ENCODE measurements at regions not wholly inside any gene's neighbourhood (a gene's known extent, or its start where the extent isn't known, plus 50 kb on each side); places are given as distances from the start of the nearest gene placed in this dataset.

GRCh38 chr1:70667494-70668170 lies 256.6 kb downstream of the CTH start:
- H3K36me3 ChIP-seq = no peaks in the 10 kb centered on the region
- H3K4me3 ChIP-seq = no peak overlapping the region
- H3K4me1 ChIP-seq = peaks cover 0 to 23% (median 10%) of the 10 kb centered on the region in 4 donors
- no peak for DNase-seq
- H3K27ac ChIP-seq = no peak overlapping the region
- intact Hi-C loops (cut with DNase I) = no loop called here
- no peaks in the 10 kb centered on the region for H3K9me3 ChIP-seq
- no peak for TF ChIP-seq POLR2AphosphoS5 (IDR thresholded peaks at IDR 0.05)
- no peak for TF ChIP-seq POLR2A (IDR thresholded peaks at IDR 0.05)
- no peak for TF ChIP-seq EP300 (IDR thresholded peaks at IDR 0.05)
- no peak for TF ChIP-seq CTCF (IDR thresholded peaks at IDR 0.05)
- H3K27me3 ChIP-seq = no peaks in the 10 kb centered on the region

DNA sequence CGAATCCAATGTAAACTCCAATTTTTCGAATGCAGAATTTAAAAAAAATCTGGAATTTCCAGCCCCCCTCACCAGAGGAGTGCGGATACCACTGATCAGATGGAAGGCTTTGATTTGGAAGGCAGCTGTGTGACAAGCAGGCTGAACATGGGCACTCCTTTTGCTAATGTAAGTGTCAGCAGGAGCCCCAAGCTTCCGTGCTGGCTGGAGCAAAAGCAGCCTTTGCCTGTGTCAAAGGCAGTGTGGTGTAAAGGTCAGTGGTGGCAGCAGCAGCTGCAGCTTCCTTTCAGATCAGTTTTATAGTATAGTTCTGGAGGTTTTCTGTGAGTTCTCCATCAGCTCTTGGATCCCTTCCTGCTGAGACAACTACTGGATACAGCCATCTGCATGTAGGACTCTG lies 259.9 kb downstream of the CTH start:
- Histone ChIP-seq H3K4me3 (no peak overlapping the region), H3K36me3 (no peaks in the 10 kb centered on the region), H3K9me3 (no peaks in the 10 kb centered on the region), H3K27me3 (no peaks in the 10 kb centered on the region), H3K4me1 (peaks cover 0 to 23% (median 11%) of the 10 kb centered on the region in 4 donors), H3K27ac (no peak overlapping the region)
- WGBS, 2 donors = 74 to 86% methylated on average over 4 of the region's 4 CpGs
- intact Hi-C loops (cut with DNase I) = no loop called here
- no peak for DNase-seq
- TF ChIP-seq EP300 (IDR thresholded peaks at IDR 0.05) (no peak), POLR2AphosphoS5 (IDR thresholded peaks at IDR 0.05) (no peak), POLR2A (IDR thresholded peaks at IDR 0.05) (no peak), CTCF (IDR thresholded peaks at IDR 0.05) (no peak)

DNA sequence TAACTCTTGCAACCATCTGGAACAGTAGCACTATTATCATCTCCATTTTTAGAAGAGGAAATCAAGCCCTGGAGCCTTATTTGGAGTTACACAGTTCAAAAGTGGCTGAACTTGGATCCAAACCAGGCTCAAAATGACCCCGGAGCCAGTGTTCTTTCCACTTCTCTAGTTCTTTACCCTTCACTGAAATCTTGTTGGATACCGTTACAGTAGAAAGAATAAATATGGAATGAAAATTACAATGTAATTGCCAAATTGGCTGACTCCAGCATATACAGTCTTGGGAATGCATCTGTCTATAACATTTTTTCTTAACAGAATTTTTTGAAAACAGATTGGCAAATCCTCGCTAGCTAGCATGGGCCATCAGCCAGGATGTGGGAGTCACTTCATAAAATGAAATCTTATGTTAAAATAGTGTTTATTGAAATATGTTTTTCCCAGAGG lies 261.4 kb downstream of the CTH start:
- Histone ChIP-seq H3K9me3 (no peaks in the 10 kb centered on the region), H3K4me1 (peaks cover 0 to 10% (median 8%) of the 10 kb centered on the region in 4 donors), H3K27me3 (no peaks in the 10 kb centered on the region), H3K4me3 (no peak overlapping the region), H3K36me3 (no peaks in the 10 kb centered on the region), H3K27ac (no peak overlapping the region)
- 75 to 79% methylated on average over 3 of the region's 3 CpGs for WGBS, 2 donors
- TF ChIP-seq POLR2A (IDR thresholded peaks at IDR 0.05) = no peak
- TF ChIP-seq EP300 (IDR thresholded peaks at IDR 0.05) = no peak
- TF ChIP-seq POLR2AphosphoS5 (IDR thresholded peaks at IDR 0.05) = no peak
- no peak for TF ChIP-seq CTCF (IDR thresholded peaks at IDR 0.05)
- no peak for DNase-seq
- intact Hi-C loops (cut with DNase I) = no loop called here

DNA sequence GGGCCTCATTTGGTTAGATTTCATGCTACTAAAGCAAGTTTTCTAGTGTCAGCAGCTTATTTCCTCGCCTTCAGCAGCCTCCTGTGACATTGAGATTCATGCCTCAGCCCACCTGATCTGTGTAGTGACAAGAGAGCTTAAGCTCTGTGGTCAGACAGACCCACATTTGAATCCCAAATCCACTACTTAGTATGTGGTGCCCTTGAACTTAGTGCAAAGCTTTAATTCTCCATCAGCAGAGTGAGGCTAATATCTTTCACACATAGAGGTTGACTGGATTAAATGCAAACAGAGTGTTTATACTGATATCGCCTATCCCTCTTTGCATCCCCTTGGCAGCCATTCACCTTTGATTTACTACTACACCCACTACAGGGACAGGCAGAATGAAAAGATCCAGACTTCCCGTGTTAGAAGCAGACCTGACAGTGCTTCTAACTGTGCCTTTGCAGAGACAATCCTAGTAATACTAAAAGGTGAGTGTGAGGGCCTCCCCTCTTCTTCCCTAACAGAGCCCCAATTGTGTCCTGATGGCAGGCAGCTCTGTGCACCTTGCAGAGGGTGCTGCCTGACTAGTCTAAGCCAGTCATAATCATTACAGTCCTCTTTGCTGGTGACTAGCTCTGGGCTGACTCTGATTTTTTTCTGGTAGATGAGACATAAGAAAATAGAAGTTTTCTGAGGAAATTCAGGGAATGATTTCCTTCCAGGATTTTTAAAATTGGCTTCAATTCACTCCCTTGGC lies 264.0 kb downstream of the CTH start:
- Histone ChIP-seq H3K27me3 (no peaks in the 10 kb centered on the region), H3K27ac (no peak overlapping the region), H3K4me1 (peaks cover 0 to 7% (median 2%) of the 10 kb centered on the region in 4 donors), H3K9me3 (no peaks in the 10 kb centered on the region), H3K4me3 (no peak overlapping the region), H3K36me3 (no peaks in the 10 kb centered on the region)
- DNase-seq = no peak
- 52 to 57% methylated on average over 3 of the region's 3 CpGs for WGBS, 2 donors
- TF ChIP-seq CTCF (IDR thresholded peaks at IDR 0.05) (no peak), EP300 (IDR thresholded peaks at IDR 0.05) (no peak), POLR2A (IDR thresholded peaks at IDR 0.05) (no peak), POLR2AphosphoS5 (IDR thresholded peaks at IDR 0.05) (no peak)
- intact Hi-C loops (cut with DNase I) = no loop called here

All from sigmoid colon (tissue), 6 donors.